ENCODE measurements at regions not wholly inside any gene's neighbourhood (a gene's known extent, or its start where the extent isn't known, plus 50 kb on each side); places are given as distances from the start of the nearest gene placed in this dataset.
"Not testable (repeated sequence)": the region's sequence is repeated elsewhere in the genome, so short reads cannot be mapped to it uniquely, and the experiment has no call there.

GRCh38 chr5:2888520-2889060 is 137.1 kb upstream of the IRX2 start:
- DNase-seq (ENCODE audit: low read depth in 4 of 4, low spot score in 3 of 4), result no peak

- no peak for DNase-seq (ENCODE audit: low read depth in 4 of 4, low spot score in 3 of 4)
These were observed 136.2 kb upstream of the IRX2 start for GRCh38 chr5:2887481-2888348.

DNA sequence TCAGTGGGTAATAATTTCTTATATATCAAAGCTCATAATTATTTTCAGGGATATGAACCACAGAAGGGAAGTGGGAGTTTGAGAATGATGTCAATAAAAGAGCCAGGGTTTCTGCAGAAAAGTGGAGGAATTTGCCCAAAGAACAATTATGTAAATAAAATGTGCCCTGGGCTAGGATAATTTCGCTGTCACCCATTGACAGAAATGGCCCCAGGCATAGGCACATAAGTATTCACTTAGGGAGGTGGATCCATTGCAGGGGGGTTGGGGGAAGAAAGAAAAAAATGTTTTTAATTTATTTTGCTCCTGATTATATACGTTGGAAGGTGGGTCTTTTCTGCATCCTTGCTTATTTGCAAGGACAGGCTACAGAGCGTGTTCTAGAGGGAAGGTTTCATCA is 135.1 kb upstream of the IRX2 start:
- no peak for DNase-seq (ENCODE audit: low read depth in 4 of 4, low spot score in 3 of 4)

DNA sequence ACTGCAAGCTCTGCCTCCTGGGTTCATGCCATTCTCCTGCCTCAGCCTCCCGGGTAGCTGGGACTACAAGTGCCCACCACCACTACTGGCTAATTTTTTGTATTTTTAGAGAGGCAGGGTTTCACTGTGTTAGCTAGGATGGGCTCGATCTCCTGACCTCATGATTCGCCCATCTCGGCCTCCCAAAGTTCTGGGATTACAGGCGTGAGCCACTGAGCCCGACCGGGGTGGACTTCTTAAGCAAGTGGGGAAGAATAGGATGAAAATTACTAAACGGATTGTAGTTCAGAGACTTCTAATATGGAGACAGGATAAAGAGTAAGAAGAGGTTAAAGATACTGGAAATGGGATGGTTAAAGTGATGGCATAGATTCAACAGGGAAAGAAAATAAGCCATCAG is 132.3 kb upstream of the IRX2 start:
- DNase-seq (ENCODE audit: low read depth in 4 of 4, low spot score in 3 of 4), result no peak

DNA sequence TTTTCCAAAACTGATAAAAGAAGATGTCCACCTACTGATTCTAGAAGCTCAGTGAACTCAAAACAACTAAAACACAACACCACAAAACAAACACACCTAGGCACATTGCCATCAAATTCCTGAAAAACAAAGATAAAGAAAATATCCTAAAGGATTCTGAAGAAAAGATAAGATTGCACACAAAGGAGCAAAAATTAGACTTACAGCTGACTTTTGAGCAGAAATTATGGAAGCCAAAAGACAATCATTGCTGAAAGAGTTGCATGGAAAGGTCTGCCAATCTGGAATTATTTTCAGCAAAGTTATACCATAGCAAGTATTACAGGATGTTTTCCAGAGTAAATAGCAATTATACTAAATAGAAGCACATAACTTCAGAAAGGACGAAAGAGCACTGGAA is 128.2 kb upstream of the IRX2 start:
- no peak for DNase-seq (ENCODE audit: low read depth in 4 of 4, low spot score in 3 of 4)

DNA sequence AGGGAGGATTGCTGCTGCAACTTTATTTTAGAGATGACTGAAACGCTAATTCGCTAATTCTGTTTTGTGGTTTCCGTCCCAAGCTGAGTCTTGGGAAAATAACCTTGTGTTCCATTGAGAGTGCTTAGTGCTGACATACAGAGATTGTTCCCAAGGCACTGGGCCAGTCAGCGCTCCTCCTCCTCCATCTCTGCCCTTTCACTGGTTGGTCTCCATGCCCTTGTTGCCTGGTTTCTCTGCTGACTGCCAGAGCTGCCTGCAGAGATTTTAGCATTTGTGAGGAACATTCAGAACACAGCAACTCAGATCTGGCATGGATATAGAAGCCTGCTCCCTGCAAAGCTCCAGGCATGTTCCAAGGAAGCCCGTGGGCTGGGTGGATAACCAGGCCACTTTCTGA is 126.0 kb upstream of the IRX2 start:
- no peak for DNase-seq (ENCODE audit: low read depth in 4 of 4, low spot score in 3 of 4)

DNA sequence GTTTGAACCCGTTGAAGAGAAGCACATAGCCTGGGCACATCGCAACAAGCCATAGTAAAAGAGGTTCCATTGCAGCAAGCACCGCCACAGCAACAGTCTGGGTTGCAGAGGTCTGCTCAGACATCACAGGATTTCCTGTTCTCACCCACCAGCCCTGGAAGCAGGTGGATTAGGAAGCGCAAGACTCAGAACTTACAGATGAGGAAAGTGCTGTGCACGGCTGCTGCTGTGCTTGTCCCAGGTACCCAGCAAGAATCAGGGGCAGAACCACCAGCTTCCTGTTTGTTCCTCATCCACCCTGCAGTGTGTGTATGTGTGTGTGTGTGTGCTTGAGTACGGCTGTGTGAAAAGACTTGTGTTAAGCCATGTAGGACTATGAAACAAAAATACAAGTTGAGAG is 124.7 kb upstream of the IRX2 start:
- DNase-seq (ENCODE audit: low read depth in 4 of 4, low spot score in 3 of 4), result no peak

DNA sequence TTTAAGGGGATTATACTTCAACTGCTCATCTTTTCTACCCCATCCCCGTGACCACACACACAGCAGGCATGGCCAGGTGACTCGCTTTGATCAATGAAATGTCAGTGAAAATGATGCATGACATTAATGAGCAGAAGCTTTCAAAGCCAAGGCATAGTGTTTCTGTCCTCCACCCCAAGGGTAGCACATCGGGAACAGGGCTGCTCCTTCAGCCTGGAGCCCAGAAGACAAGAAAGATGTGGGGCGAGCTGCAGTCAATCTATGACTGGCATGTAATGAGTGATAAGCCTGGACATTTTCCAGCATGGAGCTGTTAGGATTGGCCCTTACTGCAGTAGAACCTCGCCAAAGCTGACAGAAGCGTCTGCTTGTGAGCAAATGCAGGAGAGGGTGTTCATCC is 122.6 kb upstream of the IRX2 start:
- DNase-seq (ENCODE audit: low read depth in 4 of 4, low spot score in 3 of 4), result no peak

DNA sequence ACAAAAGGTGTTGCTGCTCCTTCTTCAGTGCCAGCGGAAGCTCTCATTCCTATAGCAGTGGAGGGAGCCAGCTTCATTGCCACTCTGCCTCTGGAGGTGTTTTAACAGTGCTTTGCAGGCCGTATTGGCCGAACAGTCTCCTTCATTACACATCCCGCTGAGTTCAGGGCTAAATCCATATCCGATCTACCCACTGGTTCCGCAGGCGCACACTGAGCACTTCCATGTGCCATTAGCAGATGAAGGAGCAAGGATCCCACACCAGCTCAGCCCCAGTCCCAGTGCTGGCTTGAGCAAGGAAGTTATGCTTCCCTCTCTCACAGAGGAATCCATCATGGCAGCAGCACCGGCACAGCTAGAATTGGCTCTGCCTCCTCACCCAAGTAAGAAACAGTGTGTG is 121.2 kb upstream of the IRX2 start:
- no peak for DNase-seq (ENCODE audit: low read depth in 4 of 4, low spot score in 3 of 4)

DNA sequence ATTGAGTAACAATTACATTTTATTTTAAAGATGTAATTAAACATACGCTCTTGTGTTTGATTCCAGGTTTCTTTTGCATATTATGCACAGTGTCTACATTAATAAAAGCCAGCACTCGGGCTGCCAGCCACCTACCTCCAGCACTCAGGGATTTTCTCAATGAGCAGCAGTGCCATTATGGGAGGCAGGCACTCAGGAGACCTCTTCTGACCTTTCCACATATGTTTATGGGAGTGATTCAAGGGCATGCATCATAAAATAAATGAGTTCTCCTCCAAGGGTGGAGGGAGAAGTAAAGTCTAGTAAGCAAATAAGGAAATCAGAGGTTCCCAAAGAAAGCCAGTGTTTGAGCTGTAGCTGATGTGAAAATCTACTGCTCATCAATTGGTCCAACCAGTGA is 119.8 kb upstream of the IRX2 start:
- no peak for DNase-seq (ENCODE audit: low read depth in 4 of 4, low spot score in 3 of 4)

DNA sequence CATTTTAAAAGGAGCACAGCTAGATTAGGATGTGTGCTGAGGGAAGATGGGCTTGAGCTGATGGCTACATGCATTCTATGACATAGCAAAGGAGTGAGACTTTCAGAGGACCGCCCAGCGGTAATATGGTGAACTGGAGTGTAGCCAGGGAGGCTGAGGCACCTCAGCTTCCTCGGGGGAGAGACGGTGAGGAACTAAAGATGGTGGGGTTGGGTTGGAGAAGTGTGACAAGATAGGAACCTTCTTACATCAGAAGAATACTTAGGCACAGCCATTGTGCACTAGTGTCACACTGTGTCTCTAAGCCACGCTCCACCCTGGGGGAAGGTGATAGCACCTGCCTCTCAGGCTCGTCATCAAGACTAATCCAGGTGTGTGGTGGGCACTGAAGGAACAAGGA is 118.0 kb upstream of the IRX2 start:
- DNase-seq (ENCODE audit: low read depth in 4 of 4, low spot score in 3 of 4), result no peak

GRCh38 chr5:2867373-2867933 is 116.0 kb upstream of the IRX2 start:
- DNase-seq (ENCODE audit: low read depth in 4 of 4, low spot score in 3 of 4), result no peak

GRCh38 chr5:2866662-2867372 is 115.3 kb upstream of the IRX2 start:
- no peak for DNase-seq (ENCODE audit: low read depth in 4 of 4, low spot score in 3 of 4)

GRCh38 chr5:2865856-2866255 is 114.4 kb upstream of the IRX2 start:
- no peak for DNase-seq (ENCODE audit: low read depth in 4 of 4, low spot score in 3 of 4)

DNA sequence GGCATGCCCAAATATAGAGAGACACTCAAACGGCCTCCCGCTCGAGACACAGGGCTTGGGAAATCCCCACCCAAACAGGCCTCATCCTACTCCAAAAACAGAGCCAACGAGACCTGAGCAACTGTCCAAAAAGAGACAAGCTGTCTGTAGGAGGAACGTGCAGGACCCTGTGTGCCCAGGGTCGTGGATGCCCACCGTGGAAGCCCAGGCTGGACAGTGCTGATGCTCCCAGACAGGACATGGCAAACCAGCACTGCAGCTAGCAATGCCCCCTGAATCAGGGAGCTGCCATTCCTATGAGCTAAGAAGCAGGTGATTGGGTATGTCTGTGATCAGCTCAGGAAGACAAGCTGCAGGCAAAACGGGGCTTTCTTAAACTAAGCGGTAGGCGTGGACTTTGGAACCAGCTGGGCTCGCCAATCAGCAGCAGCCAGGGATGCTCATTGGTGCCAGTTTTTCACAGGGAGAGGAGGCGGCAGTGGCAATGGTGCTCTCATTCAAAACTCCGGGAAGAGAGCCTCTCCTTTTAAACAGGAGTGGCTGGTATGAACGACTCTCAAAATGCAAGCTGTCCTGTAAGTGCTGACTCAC is 113.1 kb upstream of the IRX2 start:
- DNase-seq (ENCODE audit: low read depth in 4 of 4, low spot score in 3 of 4), result no peak

- no peak for DNase-seq (ENCODE audit: low read depth in 4 of 4, low spot score in 3 of 4)
These were observed 112.4 kb upstream of the IRX2 start for GRCh38 chr5:2863675-2864433.

- no peak for DNase-seq (ENCODE audit: low read depth in 4 of 4, low spot score in 3 of 4)
These were observed 111.7 kb upstream of the IRX2 start for GRCh38 chr5:2863133-2863532.

DNA sequence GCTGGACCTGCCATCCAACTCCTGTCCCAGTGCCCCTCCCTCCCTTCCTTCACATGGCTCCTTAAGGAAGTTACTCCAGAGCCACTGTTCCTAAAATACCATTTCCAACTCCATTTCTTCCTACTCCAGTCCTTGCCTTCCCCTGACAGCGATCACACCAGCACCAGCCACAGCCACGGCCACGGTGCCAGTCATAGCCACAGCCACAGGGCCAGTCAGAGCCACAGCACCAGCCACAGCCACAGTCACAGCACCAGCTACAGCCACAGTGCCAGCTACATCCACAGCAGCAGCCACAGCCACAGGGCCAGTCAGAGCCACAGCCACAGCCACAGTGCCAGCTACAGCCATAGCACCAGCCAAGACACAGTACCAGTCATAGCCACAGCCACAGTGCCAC is 110.7 kb upstream of the IRX2 start:
- DNase-seq (ENCODE audit: low read depth in 4 of 4, low spot score in 3 of 4), result not testable (repeated sequence)

DNA sequence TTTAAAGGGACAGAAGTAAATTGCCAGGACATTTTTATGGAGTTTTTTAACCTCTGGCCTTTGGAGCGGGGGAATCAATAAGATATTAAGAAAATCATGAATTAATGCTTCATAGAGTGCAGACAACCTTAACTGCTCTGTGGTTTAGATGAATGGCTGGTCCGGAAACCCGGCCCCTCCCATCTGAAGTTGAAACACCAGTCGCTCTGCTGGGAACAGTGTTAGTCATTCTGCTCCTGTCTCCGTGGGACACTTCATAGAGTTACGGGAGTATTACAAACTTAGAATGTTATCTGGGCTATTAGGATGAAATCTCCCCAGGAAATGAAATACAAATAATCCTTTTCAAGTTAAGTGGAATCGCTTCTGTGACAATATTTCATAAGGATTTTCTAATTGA is 110.1 kb upstream of the IRX2 start:
- no peak for DNase-seq (ENCODE audit: low read depth in 4 of 4, low spot score in 3 of 4)

- DNase-seq (ENCODE audit: low read depth in 4 of 4, low spot score in 3 of 4), result no peak
These were observed 108.6 kb upstream of the IRX2 start for GRCh38 chr5:2860101-2860500.

DNA sequence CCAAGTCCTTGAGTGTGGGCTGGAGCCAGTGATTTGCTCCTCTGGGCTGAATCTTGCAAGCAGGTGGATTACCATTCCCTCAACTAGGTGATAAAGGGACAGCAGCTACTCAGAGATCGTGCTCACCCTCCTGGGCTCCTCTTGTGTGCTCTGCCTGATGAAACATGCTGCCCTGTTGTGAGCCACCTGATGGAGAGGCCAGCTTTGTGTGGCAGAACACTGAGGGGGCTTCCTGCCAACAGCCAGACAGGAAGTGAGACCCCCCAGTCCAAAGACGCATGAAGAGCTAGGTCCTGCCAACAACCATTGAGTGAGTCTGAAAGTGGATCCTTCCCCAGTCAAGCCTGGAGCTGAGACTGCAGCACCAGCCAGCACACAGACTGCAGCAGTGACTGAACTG is 106.4 kb upstream of the IRX2 start:
- DNase-seq (ENCODE audit: low read depth in 4 of 4, low spot score in 3 of 4), result no peak

All from right renal pelvis (tissue), 4 donors.